ENCODE measurements at regions not wholly inside any gene's neighbourhood (a gene's known extent, or its start where the extent isn't known, plus 50 kb on each side); places are given as distances from the start of the nearest gene placed in this dataset.
"Not testable (repeated sequence)": the region's sequence is repeated elsewhere in the genome, so short reads cannot be mapped to it uniquely, and the experiment has no call there.

DNA sequence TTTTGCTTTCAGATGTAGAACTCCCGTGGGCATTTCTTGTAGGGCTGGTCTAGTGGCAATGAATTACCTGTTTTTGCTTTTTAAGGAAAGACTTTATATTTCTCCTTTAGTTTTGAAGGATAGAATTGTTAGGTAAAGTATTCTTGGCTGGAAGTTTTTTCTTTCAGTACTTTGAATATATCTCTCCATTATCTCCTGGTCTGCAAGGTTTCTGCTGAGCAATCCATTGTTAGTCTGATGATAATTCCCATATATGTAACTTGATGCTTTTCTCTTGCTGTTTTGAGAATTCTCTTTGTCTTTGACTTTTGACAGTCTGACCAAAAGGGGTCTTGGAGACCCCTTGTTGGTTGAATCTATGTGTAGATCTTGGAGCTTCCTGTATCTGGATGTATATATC is 198.1 kb downstream of the TMEM167A start:
- H4K20me1 ChIP-seq (ENCODE audit: insufficient read depth, low read length), result no peaks in the 10 kb centered on the region
- H3K9ac ChIP-seq (ENCODE audit: low read depth, low read length), result no peak overlapping the region
- H3K9me3 ChIP-seq (ENCODE audit: insufficient read depth, low read length, severe bottlenecking), result peaks cover 21% of the 10 kb centered on the region
- H3K4me2 ChIP-seq (ENCODE audit: insufficient read depth, low read length), result no peak overlapping the region
- no peak for TF ChIP-seq EZH2 (IDR thresholded peaks at IDR 0.05; ENCODE audit: borderline replicate concordance, low read depth, low read length, severe bottlenecking)
- TF ChIP-seq, protein P1, sequence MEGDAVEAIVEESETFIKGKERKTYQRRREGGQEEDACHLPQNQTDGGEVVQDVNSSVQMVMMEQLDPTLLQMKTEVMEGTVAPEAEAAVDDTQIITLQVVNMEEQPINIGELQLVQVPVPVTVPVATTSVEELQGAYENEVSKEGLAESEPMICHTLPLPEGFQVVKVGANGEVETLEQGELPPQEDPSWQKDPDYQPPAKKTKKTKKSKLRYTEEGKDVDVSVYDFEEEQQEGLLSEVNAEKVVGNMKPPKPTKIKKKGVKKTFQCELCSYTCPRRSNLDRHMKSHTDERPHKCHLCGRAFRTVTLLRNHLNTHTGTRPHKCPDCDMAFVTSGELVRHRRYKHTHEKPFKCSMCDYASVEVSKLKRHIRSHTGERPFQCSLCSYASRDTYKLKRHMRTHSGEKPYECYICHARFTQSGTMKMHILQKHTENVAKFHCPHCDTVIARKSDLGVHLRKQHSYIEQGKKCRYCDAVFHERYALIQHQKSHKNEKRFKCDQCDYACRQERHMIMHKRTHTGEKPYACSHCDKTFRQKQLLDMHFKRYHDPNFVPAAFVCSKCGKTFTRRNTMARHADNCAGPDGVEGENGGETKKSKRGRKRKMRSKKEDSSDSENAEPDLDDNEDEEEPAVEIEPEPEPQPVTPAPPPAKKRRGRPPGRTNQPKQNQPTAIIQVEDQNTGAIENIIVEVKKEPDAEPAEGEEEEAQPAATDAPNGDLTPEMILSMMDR (IDR thresholded peaks at IDR 0.05; ENCODE audit: borderline replicate concordance, extremely low read depth, low read length, poor library complexity, severe bottlenecking), result no peak
- no peak overlapping the region for H3K4me3 ChIP-seq (ENCODE audit: low read depth in 1 of 2, low read length in 2 of 2)
- 0 out of 2 replicates have a peak, but pooled peaks cover 4% of the 10 kb centered on the region for H3K4me1 ChIP-seq (ENCODE audit: insufficient read depth, low read length)
- H3K79me2 ChIP-seq (ENCODE audit: insufficient read depth, low read length), result no peaks in the 10 kb centered on the region
- no peaks in the 10 kb centered on the region for H3K36me3 ChIP-seq (ENCODE audit: insufficient read depth, low read length)
- no peak for ATAC-seq (ENCODE audit: insufficient read depth, low read depth)
- DNase-seq, result no peak
- no peak overlapping the region for H3K27ac ChIP-seq (ENCODE audit: low read length)
- no peaks in the 10 kb centered on the region for H3K27me3 ChIP-seq (ENCODE audit: insufficient read depth, low read length, poor library complexity)
- H2AFZ ChIP-seq (ENCODE audit: low read depth, low read length), result no peak overlapping the region

DNA sequence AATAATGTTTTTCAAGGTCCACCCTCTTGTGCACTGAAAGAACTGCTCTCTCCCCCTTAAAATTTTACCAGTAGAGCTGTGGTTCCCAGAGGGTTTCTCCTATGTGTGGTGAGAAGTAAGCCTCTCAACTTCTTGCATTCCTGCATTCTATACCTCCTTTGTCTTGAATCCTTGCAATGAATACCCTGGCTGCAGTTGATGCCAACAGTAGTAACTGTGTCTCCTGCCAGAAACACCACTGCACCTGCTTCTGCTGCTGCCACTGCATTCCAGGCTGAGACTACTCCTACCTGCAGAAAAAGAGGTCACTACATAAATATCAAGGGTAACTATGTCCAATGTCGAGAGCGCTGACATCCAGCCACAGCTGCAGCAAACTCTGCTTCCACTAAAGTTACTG is 203.7 kb downstream of the TMEM167A start:
- H2AFZ ChIP-seq (ENCODE audit: low read depth, low read length), result no peak overlapping the region
- H3K79me2 ChIP-seq (ENCODE audit: insufficient read depth, low read length), result no peaks in the 10 kb centered on the region
- no peaks in the 10 kb centered on the region for H3K4me1 ChIP-seq (ENCODE audit: insufficient read depth, low read length)
- H3K4me3 ChIP-seq (ENCODE audit: low read depth in 1 of 2, low read length in 2 of 2), result no peak overlapping the region
- peaks cover 3% of the 10 kb centered on the region for H3K9me3 ChIP-seq (ENCODE audit: insufficient read depth, low read length, severe bottlenecking)
- ATAC-seq (ENCODE audit: insufficient read depth, low read depth), result no peak
- no peaks in the 10 kb centered on the region for H3K27me3 ChIP-seq (ENCODE audit: insufficient read depth, low read length, poor library complexity)
- no peak overlapping the region for H3K27ac ChIP-seq (ENCODE audit: low read length)
- no peak for DNase-seq
- no peaks in the 10 kb centered on the region for H3K36me3 ChIP-seq (ENCODE audit: insufficient read depth, low read length)
- no peak overlapping the region for H3K9ac ChIP-seq (ENCODE audit: low read depth, low read length)
- H4K20me1 ChIP-seq (ENCODE audit: insufficient read depth, low read length), result no peaks in the 10 kb centered on the region
- no peak overlapping the region for H3K4me2 ChIP-seq (ENCODE audit: insufficient read depth, low read length)
- TF ChIP-seq EZH2 (IDR thresholded peaks at IDR 0.05; ENCODE audit: borderline replicate concordance, low read depth, low read length, severe bottlenecking), result no peak
- TF ChIP-seq, protein P1 (IDR thresholded peaks at IDR 0.05; ENCODE audit: borderline replicate concordance, extremely low read depth, low read length, poor library complexity, severe bottlenecking), result no peak

DNA sequence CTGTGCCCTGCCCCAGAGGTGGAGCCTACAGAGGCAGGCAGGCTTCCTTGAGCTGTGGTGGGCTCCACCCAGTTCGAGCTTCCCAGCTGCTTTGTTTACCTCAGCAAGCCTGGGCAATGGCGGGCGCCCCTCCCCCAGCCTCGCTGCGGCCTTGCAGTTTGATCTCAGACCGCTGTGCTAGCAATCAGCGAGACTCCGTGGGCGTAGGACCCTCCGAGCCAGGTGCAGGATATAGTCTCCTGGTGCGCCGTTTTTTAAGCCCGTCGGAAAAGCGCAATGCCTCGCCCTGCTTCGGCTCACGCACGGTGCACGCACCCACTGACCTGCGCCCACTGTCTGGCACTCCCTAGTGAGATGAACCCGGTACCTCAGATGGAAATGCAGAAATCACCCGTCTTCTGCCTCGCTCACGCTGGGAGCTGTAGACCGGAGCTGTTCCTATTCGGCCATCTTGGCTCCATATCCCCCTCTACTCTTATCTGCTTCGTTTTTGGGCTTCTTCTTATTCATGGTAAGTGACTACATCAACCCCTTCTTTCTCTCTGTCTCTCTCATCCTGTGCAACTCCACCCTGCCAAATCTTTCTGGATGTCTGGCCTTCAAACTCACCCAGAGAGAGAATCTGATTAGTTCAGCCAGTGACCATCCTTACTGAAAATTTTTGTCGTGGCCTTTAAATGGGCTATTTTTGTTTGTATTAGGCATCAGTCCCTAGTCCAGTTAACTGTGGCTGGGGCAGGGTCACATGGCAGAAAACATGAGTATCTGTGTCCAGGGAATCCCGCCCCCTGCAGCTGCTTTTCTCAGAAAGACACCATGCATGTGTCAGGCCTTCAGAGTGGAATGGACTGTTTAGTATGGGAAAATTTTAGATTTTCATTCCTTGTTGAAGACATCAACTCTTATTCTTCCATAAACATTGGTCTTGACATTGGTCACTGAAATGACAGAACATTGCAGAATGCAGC is 204.6 kb downstream of the TMEM167A start:
- not testable (repeated sequence) for ATAC-seq (ENCODE audit: insufficient read depth, low read depth); H3K27ac ChIP-seq (ENCODE audit: low read length); H3K79me2 ChIP-seq (ENCODE audit: insufficient read depth, low read length); H3K4me1 ChIP-seq (ENCODE audit: insufficient read depth, low read length); H3K4me3 ChIP-seq (ENCODE audit: low read depth in 1 of 2, low read length in 2 of 2); H4K20me1 ChIP-seq (ENCODE audit: insufficient read depth, low read length); DNase-seq; H3K27me3 ChIP-seq (ENCODE audit: insufficient read depth, low read length, poor library complexity); H3K36me3 ChIP-seq (ENCODE audit: insufficient read depth, low read length); H3K9me3 ChIP-seq (ENCODE audit: insufficient read depth, low read length, severe bottlenecking); H3K9ac ChIP-seq (ENCODE audit: low read depth, low read length); H2AFZ ChIP-seq (ENCODE audit: low read depth, low read length); H3K4me2 ChIP-seq (ENCODE audit: insufficient read depth, low read length)

DNA sequence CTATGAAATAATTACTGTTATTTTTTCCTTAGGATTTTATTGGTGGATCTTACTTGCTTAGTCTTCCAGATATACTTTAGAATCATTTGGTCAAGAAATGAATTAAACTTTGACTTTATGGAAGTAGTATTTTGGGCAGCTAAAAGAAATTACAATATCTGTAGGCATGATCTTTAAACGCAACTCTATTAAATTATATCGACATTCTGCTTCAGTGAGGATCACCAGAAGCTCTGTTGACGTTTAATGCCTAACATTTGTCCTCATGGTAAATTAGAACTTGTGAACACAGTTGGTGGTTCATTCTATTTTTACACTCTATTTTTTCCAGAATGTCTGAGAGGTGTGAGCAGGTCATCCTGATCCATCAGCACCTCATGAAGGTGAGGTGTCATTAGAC is 211.6 kb downstream of the TMEM167A start:
- H3K4me2 ChIP-seq (ENCODE audit: insufficient read depth, low read length), result no peak overlapping the region
- H3K9ac ChIP-seq (ENCODE audit: low read depth, low read length), result no peak overlapping the region
- ATAC-seq (ENCODE audit: insufficient read depth, low read depth) (no peak), DNase-seq (no peak)
- no peak overlapping the region for H3K4me3 ChIP-seq (ENCODE audit: low read depth in 1 of 2, low read length in 2 of 2)
- H4K20me1 ChIP-seq (ENCODE audit: insufficient read depth, low read length), result no peaks in the 10 kb centered on the region
- H3K9me3 ChIP-seq (ENCODE audit: insufficient read depth, low read length, severe bottlenecking), result no peaks in the 10 kb centered on the region
- H3K27ac ChIP-seq (ENCODE audit: low read length), result no peak overlapping the region
- H3K79me2 ChIP-seq (ENCODE audit: insufficient read depth, low read length), result no peaks in the 10 kb centered on the region
- no peaks in the 10 kb centered on the region for H3K36me3 ChIP-seq (ENCODE audit: insufficient read depth, low read length)
- no peaks in the 10 kb centered on the region for H3K27me3 ChIP-seq (ENCODE audit: insufficient read depth, low read length, poor library complexity)
- H3K4me1 ChIP-seq (ENCODE audit: insufficient read depth, low read length), result no peaks in the 10 kb centered on the region; the same call in 1 of the 2 replicates
- TF ChIP-seq, protein P1 (IDR thresholded peaks at IDR 0.05; ENCODE audit: borderline replicate concordance, extremely low read depth, low read length, poor library complexity, severe bottlenecking), result no peak
- TF ChIP-seq EZH2 (IDR thresholded peaks at IDR 0.05; ENCODE audit: borderline replicate concordance, low read depth, low read length, severe bottlenecking), result no peak
- no peak overlapping the region for H2AFZ ChIP-seq (ENCODE audit: low read depth, low read length)

Measured in DND-41 (cell line).